ENCODE measurements at regions not wholly inside any gene's neighbourhood (a gene's known extent, or its start where the extent isn't known, plus 50 kb on each side); places are given as distances from the start of the nearest gene placed in this dataset.

DNA sequence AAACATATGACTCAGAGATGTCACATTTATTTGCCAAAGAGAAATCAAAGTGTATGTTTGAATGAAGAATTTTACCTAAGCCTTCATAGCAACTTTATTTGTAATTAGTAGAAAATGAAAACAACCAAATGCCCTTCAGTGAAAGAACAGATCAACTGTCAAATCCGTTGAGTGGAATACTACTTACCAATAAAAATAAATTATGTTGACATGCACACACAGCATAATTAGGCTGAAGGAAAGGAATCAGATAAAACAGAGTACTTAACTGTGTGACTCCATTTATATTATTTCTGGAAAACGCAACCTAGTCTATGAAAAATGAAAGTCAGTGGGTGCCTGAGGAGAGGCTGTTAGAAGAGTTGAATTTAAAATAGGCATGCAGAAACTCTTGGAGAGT lies 1034.6 kb upstream of the PCDH9 start:
- DNase-seq: no peak

DNA sequence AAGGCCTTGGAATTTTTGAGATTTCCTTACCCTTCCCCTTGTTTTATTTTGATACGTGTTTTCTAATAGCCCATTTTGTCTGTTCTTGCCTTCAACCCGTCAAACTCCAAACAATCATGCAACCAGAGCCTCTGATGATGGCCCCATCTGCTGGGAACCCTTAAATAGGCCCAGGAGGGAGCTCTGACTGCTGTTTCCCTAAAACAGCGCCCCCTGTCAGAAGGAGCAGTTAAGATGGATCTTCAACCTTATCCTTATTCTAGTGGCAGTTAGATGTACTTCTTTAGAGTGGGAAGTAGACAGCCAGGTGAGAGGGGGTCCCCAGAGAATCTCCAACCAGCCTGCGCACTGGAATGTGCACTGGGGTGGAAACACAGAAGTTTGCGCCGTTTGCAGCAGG lies 1031.0 kb upstream of the PCDH9 start:
- no peak for DNase-seq

DNA sequence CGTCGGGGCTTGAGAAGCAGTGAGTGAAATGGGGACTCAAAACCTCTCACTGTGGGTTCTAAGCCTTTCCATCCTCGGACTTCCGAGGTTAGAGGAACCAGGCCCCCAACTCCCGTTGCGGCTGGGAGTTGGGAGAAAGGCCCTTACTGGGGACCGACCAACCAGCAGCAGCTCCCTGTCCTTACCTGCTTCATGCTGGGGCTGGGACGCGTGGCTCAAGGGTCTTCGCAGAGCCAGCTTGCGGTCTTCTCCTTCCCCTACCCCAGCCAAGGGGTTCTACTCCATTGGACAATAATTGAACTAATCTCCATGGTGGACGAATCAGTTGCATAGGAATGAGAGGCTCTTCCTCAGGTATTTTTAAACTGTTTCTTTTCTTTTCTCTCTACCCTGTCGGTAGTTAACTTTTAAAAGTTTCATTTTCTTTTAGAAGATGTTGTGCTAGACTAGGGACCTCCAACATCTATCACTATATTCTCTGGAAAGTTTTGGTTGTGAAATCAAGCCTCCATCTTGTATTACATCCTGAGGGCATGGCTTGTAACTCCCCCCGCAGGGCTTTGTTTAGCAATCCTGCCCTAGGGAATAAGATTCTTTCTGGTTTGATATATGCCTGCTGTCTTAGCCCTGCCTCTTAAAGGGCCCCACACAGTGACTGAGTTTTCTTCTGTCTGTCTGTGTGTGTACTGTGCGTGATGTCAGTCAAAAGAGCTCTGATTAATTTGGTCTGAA lies 1027.1 kb upstream of the PCDH9 start:
- no peak for DNase-seq

DNA sequence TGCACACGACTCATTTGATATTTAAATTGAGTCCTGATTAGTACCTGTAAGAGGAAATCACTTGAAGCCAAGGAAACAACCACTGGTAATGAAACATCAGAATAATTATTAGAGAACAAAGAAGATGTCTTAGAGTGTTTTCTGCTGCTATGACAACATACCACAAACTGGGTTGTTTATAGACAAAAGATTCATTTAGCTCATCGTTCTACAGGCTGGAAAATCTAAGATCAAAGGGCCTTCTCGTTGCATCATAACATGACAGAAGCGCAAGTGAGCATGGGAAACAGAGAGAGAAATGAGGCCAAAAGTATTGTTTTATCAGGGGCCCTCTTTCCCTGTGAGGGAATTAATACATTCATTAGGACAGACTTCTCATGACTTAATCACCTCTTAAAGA lies 1024.0 kb upstream of the PCDH9 start:
- no peak for DNase-seq

DNA sequence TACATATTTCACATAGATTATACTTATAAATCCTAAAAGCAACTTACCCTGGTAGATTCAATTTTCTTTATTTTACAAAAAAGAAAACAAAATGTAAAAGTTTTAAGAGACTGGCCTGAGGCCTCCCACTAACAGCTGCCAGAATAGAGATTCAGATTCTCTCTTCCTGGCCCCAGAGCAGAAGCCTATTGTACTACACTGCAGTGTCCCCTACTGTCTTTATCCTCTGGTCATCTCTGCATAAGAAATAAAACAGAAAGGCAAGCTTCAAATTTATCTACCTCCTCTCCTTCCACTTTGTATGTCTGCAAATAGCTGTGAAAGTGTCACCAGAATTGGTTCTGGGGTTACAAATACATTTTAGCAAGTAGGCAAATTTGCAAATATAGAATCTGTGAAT lies 1004.1 kb upstream of the PCDH9 start:
- no peak for DNase-seq

DNA sequence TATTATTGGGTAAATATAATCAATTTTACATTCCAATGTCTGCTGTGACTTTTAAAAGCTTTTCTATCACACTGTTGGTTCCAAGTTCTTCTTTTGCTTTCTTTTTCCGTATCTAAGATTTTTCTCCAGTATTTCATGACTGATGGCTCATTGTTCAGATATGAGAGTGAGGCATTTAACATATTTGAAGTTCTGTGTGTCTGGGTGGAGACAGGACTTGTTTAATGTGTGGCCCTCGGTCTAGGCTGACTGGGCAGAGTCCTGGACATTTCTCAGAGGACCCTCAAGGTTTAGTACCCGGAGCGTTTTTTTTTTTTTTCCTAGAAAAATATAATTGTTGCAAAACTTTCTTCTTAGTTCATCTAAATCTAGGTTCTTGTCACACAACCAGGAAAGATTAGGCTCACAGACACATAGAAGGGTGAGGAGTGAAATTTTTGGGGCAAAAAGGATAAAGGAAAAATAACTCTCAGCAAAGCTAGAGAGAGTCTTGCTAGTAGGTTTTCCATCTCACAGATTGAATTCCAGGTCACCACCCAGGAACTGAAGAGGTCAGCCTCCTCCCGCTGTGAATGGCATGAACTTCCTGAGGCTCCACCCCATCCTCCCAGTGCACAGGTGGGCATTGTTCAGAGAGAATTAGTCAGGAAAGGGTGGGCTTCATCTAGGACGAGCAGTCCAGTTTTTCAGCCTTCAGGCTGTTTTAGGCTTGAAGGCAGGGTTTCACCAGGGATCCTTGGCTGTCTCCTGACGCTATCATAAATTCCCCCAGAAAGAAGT lies 1002.4 kb upstream of the PCDH9 start:
- no peak for DNase-seq

DNA sequence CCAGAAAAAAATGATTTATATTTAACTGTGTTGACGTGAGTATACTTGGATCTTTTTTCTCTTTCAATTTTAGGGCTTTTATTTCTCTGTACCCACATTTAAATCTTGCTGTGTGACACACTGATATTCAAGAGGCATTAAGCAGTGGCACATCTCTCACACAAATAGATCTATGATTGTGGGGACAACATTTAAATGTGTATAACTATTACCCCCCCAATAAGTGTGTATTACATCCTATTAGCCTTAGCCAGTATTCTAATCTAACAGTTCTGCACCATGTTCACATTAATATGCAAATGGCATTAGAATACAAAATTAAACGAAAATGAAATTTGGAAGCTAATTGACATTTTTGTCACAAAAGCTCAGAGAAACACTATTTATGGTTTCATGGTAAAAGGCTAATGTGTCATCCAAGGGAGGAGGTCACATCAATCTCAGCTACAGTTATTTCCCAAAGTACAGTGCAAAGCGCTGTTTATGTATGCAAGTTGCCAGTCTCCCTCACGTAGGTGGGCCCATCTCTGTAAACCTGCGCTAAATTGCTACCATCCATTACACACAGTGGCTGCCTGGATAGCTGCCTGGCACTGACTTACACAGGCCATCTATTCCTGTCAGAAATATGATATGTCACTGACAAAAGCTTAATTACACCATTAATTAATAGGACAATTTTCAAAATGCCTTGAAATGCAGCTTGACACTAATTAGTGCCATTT lies 984.7 kb upstream of the PCDH9 start:
- DNase-seq: no peak

DNA sequence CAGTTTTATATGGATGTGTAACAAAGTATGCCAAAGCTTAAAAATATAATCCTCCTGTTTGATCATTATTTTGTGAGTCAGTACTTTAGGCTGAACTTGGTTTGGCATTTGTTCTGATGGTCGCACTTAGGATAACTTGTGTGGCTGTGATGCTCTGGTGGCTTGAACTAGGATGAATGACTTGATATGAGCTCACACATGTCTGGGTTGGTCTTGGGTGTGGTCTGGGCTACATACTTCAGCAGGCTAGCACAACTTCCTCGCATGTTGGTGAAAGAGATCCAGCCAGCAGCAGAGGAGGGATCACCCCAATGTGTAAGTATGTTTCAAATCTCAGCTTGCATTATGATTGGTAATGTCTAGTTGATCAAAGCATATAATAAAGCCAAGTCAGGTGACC lies 969.1 kb upstream of the PCDH9 start:
- DNase-seq: no peak

DNA sequence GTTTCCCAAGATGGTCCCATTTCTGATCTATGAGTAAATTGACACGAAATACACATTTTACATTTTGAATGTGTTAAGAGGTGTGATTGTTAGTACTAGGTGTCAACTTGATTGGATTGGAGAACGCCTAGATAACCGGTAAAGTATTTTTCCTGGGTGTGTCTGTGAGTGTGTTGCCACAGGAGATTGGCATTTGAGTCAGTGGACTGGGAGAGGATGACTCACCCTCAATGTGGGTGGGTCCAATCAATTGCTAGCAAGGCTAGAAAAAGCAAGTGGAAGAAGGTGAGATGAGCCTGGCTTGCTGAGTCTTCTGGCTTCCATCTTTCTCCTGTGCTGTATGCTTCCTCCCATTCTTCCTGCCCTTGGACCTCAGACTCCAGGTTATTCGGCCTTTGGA lies 960.7 kb upstream of the PCDH9 start:
- no peak for DNase-seq

DNA sequence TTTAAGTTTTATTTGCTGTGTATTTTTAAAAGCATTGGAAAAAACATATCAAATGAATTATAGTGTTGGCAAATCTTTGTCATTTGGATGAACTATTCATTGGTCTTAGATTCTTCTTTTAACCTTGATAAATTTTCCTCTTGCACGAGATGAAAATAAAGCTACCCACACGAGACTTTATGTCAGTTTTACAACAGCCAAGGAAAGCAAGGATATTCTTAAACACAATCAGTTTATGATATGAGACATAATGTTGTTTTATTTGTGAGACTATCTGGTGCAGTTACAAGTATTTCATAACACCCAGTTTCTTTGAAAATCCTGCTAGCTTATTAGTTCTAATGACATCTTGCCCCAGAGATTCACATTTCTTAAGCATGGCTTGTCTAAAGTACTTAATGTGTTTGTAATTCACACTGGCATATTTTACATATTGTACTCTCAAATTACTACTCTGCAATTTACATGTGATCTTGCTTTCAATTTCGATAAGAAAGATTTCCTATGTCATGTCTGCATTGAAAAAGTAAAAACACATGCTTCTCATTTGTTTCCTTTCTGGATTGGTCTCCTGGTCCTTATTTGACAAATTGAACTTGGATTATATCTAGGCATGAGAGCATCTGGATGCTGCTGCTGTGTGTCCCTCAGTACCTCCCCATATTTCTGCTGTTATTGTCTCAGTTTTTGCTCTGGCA lies 955.5 kb upstream of the PCDH9 start:
- no peak for DNase-seq

DNA sequence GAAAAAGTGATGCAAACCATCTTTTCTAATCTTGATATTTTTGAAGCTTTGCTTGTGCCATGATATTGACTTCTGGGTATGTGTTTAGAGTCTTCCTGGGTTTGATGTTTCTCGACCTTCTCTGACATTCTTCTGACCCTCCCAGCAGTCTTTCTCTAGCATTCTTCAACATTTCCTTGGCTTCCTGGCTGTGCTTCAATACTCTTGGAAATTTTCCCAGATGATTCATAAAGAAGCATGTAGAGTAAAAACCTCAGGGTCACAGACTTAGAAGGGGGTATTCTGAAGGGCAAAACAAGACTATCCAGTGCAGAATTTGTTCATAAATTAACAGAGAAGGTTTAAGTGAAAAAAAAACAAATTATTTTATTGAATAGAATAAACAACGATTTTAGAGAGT lies 946.3 kb upstream of the PCDH9 start:
- peak; percentile 17 for DNase-seq

DNA sequence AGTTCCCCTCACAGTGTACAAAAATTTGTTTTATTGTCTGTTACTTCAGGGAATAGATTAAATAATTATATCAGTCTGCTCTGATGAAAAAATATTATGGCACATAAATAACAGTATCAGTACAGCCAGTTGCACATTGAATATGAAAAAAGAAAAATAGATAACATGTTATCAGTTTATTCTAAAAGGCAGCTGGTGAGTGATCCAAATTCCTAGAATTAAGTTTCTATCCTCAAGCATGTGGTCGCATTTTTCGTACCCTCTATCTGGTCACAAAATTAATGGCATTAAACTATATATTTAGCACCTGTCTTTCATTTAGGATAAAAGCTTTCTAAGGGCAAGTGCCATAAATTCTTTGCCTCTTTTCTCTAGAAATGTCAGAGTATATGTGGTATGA lies 944.8 kb upstream of the PCDH9 start:
- no peak for DNase-seq

DNA sequence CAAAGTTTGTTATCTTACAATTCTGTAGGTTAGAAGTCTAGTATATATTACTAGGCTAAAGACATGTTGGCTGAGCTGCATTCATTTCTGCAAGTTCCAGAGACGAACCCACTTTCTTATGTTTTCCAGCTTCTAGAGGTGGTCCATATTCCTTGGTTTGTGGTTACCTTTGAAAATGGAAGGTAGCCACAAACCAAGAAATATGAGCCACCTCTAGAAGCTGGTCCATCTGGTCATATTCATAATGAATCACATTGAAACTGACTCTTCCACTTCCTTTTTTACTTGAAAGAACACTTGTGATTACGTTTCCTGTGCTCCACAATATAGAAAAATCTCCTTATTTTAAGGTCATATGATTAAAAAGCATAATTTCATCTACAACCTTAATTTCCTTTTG lies 943.0 kb upstream of the PCDH9 start:
- DNase-seq: no peak

DNA sequence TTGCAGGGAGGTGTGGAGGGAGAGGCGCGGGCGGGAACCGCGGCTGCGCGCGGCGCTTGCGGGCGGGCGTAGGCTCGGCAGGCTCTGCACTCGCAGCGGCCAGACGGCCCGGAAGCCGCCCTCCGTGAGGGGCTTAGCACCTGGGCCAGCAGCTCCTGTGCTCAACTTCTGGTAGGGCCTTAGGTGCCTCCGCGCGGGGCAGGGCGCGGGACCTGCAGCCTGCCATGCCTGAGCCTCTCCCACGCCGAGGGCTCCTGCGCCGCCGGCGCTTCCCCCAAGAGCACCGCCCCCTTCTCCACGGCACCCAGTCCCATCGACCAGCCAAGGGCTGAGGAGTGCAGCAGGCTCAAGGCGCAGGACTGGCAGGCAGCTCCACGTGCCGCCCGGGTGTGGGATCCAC lies 940.8 kb upstream of the PCDH9 start:
- DNase-seq: no peak

DNA sequence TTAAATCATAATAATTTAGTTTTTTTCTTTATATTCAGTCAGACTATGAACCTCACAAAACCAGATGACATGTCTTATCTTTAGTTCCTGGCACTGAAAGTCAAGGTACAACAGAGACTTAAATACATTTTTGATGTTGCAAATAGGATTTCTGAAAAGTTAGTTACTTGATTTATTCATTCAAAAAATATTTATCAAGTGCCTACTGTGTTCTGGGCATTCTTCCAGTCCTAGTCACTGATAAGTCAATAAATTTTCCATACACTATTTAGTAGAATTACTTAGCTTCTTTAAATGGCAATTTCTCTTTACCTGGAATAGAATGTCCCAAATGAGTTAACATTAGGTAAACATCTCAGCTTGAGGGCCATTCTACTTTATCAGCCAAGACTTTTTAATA lies 938.3 kb upstream of the PCDH9 start:
- DNase-seq: no peak

DNA sequence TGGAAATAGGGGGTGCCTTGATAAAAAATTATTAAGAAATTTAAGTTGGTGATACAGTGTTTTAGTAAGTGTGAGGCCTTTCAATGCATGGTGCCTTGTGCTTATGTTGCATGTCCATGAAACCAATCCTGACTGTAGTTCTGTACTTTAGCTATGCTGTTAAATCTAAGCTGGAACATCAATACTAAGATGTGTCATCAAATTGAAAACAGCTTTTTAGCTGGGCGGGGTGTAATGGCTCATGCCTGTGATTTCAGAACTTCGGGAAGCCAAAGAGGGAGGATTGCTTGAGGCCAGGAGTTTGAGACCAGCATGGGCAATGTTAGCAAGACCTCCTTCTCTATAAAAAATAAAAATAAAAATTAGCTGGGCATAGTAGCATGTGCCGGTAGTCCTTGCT lies 930.3 kb upstream of the PCDH9 start:
- DNase-seq: no peak

DNA sequence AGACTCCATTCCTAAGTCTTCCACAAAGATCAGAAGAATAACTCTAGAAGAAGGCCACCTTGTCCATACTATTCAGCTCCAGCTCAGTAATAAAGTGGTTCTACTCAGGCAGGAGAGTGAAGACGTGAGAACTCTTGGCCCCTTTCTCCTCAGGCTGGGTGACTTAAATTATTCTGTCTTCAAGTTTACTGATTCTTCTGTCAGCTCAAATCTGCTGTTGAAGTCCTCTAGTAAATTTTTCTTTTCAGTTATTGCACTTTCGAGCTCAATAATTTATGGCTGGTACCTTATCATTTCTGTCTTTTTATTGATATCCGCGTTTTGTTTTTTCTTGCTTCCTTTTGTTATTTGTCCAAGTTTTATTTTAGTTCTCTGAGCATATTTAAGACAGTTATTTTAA lies 922.3 kb upstream of the PCDH9 start:
- no peak for DNase-seq

DNA sequence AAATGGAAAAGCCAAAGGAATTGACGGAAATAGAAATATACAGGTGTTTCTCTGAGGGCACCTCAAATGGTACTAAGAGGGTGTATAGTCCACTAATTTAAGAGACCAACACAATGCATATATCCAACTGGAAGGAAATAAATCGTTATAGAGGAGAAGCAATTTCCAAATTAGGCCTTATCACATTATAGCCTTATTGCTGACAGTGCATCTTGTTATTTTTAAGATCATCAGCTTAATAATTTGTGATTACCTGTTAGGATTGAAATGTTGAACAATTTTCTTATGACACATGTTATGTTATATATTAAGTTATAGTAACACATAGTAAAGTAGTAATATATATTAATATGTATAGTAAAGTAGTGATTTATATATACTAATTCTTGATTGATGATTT lies 915.7 kb upstream of the PCDH9 start:
- DNase-seq: no peak

DNA sequence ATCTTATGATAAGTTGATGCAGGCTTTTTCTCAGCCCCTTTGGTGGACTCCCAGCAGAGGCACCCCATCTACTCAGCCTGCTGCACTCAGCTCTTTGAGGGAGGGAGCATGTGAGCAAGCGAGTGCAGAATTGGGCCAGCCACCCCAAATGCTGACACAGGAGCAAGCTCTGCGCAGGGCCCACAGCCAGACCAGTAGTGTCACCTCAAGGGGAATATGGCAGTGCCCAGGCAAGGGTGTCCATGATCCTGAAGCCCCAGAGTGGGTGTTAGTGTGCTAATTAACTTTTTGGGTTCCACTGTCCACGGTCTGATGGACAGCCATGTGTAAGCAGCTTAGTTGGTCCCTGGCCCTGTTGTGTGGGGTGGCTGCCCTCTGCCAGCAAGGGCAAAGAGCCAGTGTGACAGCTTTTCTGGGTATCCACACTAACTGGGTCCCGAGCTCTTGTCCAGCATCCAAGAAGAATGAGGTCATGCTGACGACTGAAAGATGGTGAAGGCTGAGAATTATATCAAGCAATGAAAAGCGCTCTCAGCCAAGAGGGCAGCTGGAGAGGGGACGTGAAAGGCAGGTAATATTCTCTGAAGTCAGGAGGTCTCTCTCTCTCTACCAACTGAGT lies 898.3 kb upstream of the PCDH9 start:
- DNase-seq: no peak

DNA sequence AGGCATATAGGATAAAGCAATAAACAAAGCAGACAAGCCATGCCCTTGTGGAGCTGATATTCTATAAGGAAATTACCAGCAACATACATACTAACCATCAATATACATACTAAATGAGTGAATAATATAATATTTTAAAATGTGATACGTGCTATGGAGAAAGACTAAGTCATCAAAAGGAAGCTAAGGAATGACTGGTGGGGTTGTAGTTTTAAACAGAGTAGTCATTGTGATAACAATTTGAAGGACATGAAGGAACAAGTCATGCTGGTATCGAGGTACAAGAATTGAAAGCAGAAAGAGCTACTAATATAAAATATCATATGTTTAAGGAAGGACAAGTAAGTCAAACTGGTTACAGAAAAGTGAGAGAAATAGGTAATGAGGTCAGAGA lies 894.9 kb upstream of the PCDH9 start:
- DNase-seq: no peak

DNA sequence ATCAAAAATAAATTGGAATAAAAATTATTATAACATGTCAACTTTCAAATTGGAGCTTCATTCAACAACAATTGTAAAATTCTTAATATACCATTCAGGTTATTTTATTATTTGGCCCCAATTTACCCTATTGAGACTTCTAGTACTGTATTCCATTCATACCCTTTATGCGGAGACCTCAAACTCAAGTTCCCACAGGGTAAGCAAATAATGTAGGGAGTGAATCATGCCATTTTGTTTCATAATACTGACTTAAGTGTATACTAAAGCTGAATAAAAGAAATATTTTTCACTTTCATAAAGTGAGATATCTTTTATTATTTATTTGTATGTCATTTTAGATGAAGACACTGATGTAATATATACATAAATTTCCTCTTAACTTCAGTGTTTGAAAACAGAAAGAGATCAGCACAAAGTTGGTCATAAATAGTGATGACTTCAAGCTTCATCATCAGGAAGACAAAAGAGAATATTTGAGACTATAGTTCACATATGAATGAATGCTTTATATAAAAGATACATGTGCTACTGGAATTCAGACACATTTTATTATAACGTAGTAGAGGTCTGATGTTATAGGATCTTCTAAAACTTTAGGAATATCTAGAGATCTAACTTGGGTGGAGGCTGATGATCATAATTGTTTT lies 894.4 kb upstream of the PCDH9 start:
- DNase-seq: no peak

DNA sequence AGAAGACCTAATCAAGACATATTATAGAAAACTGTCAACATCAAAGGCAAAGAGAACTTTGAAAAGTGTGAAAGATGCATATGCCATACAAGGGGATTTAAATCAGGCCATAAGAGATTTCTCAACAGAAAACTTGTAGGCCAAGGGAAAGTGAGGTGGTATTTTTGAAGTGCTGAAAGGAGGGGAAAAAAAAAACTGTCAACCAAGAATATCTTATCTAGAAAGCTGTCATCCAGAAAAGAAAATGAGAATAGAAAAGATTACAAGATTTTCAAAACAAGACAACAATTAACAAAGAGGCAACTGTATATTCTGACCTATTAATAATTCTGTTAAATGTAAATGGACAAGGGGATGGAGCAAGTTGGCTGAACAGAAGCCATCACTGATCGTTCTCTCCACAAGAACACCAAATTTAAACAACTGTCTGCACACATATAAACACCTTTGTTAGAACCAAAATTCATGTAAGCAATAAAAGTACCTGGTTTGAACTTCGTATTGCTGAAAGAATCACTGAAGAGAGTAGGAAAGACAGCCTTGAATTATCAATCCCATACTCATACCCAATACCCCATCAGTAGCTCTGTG lies 880.1 kb upstream of the PCDH9 start:
- DNase-seq: no peak
